GM23338 (cell line): ENCODE measurements at regions not wholly inside any gene's neighbourhood (a gene's known extent, or its start where the extent isn't known, plus 50 kb on each side); places are given as distances from the start of the nearest gene placed in this dataset.

ENCODE experiments used
- ATAC-seq: fragments of 200-7000 bp; cut with Tn5 transposase; 3 replicates; pipeline ENCODE4 v1.9.1; 2020
- DNase-seq: peaks from one replicate; pipeline ENCODE4 v3.0.0-alpha.2; 2015; ENCODE audit warnings: low spot score
- H2AFZ ChIP-seq: fragments of 200-600 bp; sonication (generic); 2 replicates; pipeline ENCODE4 v1.8.0; 2016; ENCODE audit warnings: antibody characterized with exemption, mild to moderate bottlenecking, moderate library complexity
- H3F3A ChIP-seq: fragments of 200-600 bp; sonication (generic); replicated peaks from 2 replicates; pipeline ENCODE4 v1.8.0; 2017; ENCODE audit warnings: antibody characterized with exemption, mixed run types, low read depth
- H3K27ac ChIP-seq: fragments of 200-600 bp; sonication (generic); 2 replicates; pipeline ENCODE4 v1.6.1; 2016; ENCODE audit warnings: low read depth
- H3K27me3 ChIP-seq: fragments of 200-600 bp; sonication (generic); 2 replicates; pipeline ENCODE4 v1.8.0; 2016; ENCODE audit warnings: mild to moderate bottlenecking, mixed run types, moderate library complexity; ENCODE audit not compliant: insufficient read depth
- H3K36me3 ChIP-seq: fragments of 200-600 bp; sonication (generic); 2 replicates; pipeline ENCODE4 v1.8.0; 2016; ENCODE audit warnings: mild to moderate bottlenecking; ENCODE audit not compliant: insufficient read depth
- H3K4me1 ChIP-seq: fragments of 200-600 bp; sonication (generic); 2 replicates; pipeline ENCODE4 v1.8.0; 2016; ENCODE audit warnings: mild to moderate bottlenecking, moderate library complexity; ENCODE audit not compliant: insufficient read depth
- H3K4me2 ChIP-seq: fragments of 200-600 bp; sonication (generic); 2 replicates; pipeline ENCODE4 v1.7.1; 2017; ENCODE audit warnings: mixed run types
- H3K4me3 ChIP-seq: fragments of 200-600 bp; sonication (generic); 2 replicates; pipeline ENCODE4 v1.6.1; 2016; ENCODE audit warnings: mixed run types
- H3K79me2 ChIP-seq: fragments of 200-600 bp; sonication (generic); replicated peaks from 2 replicates; pipeline ENCODE4 v1.8.0; 2017; ENCODE audit warnings: mild to moderate bottlenecking; ENCODE audit not compliant: insufficient read depth
- H3K9me2 ChIP-seq: fragments of 200-600 bp; sonication (generic); 2 replicates; pipeline ENCODE4 v1.8.0; 2017; ENCODE audit not compliant: insufficient read depth
- H4K20me1 ChIP-seq: fragments of 200-600 bp; sonication (generic); replicated peaks from 2 replicates; pipeline ENCODE4 v1.8.0; 2017; ENCODE audit warnings: mild to moderate bottlenecking; ENCODE audit not compliant: insufficient read depth
- H3K27ac Mint-ChIP-seq: 2 replicates; pipeline ENCODE4 v1.8.0; 2020; ENCODE audit warnings: inconsistent platforms, mild to moderate bottlenecking, moderate library complexity, mixed read lengths
- H3K27me3 Mint-ChIP-seq: 3 replicates; pipeline ENCODE4 v1.8.0; 2022; ENCODE audit warnings: low read depth, mild to moderate bottlenecking, moderate library complexity, mixed read lengths, inconsistent platforms; ENCODE audit not compliant: insufficient read depth, poor library complexity
- H3K36me3 Mint-ChIP-seq: 3 replicates; pipeline ENCODE4 v1.8.0; 2021; ENCODE audit warnings: low read depth, mild to moderate bottlenecking, inconsistent platforms, moderate library complexity, mixed read lengths
- H3K4me1 Mint-ChIP-seq: 3 replicates; pipeline ENCODE4 v1.8.0; 2020; ENCODE audit warnings: mild to moderate bottlenecking, inconsistent platforms, mixed read lengths
- H3K4me3 Mint-ChIP-seq: 3 replicates; pipeline ENCODE4 v1.8.0; 2021; ENCODE audit warnings: moderate library complexity, mild to moderate bottlenecking, inconsistent platforms, mixed read lengths
- H3K9me3 Mint-ChIP-seq: 3 replicates; pipeline ENCODE4 v1.8.0; 2020; ENCODE audit warnings: moderate library complexity, mild to moderate bottlenecking, inconsistent platforms, mixed read lengths
- CREB1 ChIP-seq: fragments of 250-450 bp; sonication (Bioruptor Pico); IDR thresholded peaks from 2 replicates; pipeline ENCODE4 v1.5.0; 2020; ENCODE audit warnings: low read depth, mild to moderate bottlenecking, moderate library complexity
- EZH2 ChIP-seq: fragments of 200-600 bp; sonication (generic); IDR thresholded peaks from one replicate; pipeline ENCODE4 v1.8.0; 2017; ENCODE audit warnings: antibody characterized with exemption, mild to moderate bottlenecking, low read depth; ENCODE audit not compliant: unreplicated experiment
- EZH2phosphoT487 ChIP-seq: fragments of 200-600 bp; sonication (generic); IDR thresholded peaks from one replicate; pipeline ENCODE4 v1.8.1; 2018; ENCODE audit warnings: antibody characterized with exemption; ENCODE audit not compliant: unreplicated experiment
- JUNB ChIP-seq: IDR thresholded peaks from one replicate; pipeline ENCODE4 v1.6.1; 2016; ENCODE audit warnings: antibody characterized with exemption; ENCODE audit not compliant: unreplicated experiment
- NANOG ChIP-seq: IDR thresholded peaks from 2 replicates; pipeline ENCODE4 v1.6.1; 2016; ENCODE audit warnings: antibody characterized with exemption, borderline replicate concordance
- POLR2AphosphoS5 ChIP-seq: IDR thresholded peaks from 2 replicates; pipeline ENCODE4 v1.6.1; 2016; ENCODE audit warnings: antibody characterized with exemption, low read depth
- STAT1 ChIP-seq: IDR thresholded peaks from one replicate; pipeline ENCODE4 v1.6.1; 2016; ENCODE audit warnings: antibody characterized with exemption; ENCODE audit not compliant: unreplicated experiment
- ZNF114 ChIP-seq: fragments of 250-450 bp; sonication (Bioruptor Pico); IDR thresholded peaks from 2 replicates; pipeline ENCODE4 v1.5.0; 2020; ENCODE audit warnings: mild to moderate bottlenecking, moderate library complexity
- ZNF331 ChIP-seq: fragments of 250-450 bp; sonication (Bioruptor Pico); IDR thresholded peaks from 2 replicates; pipeline ENCODE4 v1.5.0; 2020; ENCODE audit warnings: low read depth, mild to moderate bottlenecking, moderate library complexity
- TF ChIP-seq, protein P1 (sequence below): IDR thresholded peaks from one replicate; pipeline ENCODE4 v1.6.1; 2018; ENCODE audit warnings: antibody characterized with exemption; ENCODE audit not compliant: unreplicated experiment
- TF ChIP-seq, protein P2 (sequence below): fragments of 250-450 bp; sonication (Bioruptor Pico); IDR thresholded peaks from 2 replicates; pipeline ENCODE4 v1.5.0; 2020; ENCODE audit warnings: mild to moderate bottlenecking, moderate library complexity
- TF ChIP-seq, protein P3 (sequence below): IDR thresholded peaks from 2 replicates; pipeline ENCODE4 v1.6.1; 2016; ENCODE audit warnings: antibody characterized with exemption
- TF ChIP-seq, protein P4 (sequence below), 2 experiments: fragments of 200-600 bp in 1 of 2; sonication (generic) in 1 of 2; conservative IDR thresholded peaks; 2 replicates each; pipeline versions ENCODE4 v1.5.1 to v1.6.1; 2016 to 2017; ENCODE audit warnings: antibody characterized with exemption in 2 of 2, low read depth in 2 of 2, mild to moderate bottlenecking in 2 of 2, moderate library complexity in 1 of 2

DNA sequence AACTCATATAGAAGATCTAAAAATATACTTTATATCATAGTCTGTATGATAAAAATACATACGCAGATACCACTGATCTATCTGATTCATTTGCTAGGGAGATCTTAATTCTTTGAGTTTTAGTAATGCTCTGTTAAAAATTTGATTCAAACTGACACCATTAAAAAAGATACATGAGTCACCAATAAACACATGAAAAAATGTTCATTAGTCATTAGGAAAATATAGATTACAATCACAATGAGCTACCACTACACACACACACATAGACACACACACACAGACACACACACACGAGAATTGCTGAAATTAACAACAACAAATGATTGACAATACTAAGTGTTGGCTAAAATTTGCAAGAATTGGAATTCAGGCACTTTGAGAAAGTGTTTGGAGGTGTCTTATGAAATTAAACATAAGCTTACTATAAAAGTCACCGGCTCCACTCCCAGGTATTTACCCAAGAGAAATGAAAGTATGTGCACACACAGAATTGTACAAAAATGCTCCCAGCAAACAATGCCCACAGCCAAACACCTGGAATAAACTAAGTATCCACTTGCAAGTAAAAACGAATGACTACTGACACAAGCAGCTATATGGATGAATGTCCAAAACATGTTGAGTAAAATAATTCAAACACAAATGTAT, 117.7 kb upstream of the GGTLC1 start:
- Histone ChIP-seq H3K36me3 (no peaks in the 10 kb centered on the region), H3K4me1 (no peaks in the 10 kb centered on the region), H2AFZ (no peak overlapping the region), H3K4me3 (no peak overlapping the region), H3K79me2 (no peaks in the 10 kb centered on the region), H3K27ac (no peak overlapping the region), H4K20me1 (no peaks in the 10 kb centered on the region), H3K9me2 (no peaks in the 10 kb centered on the region), H3K4me2 (no peak overlapping the region), H3F3A (no peaks in the 10 kb centered on the region), H3K27me3 (no peaks in the 10 kb centered on the region)
- Mint-ChIP-seq H3K36me3 (no peaks in the 10 kb centered on the region), H3K27me3 (peaks cover 10% of the 10 kb centered on the region), H3K4me3 (no peak overlapping the region), H3K27ac (no peak overlapping the region), H3K9me3 (no peaks in the 10 kb centered on the region), H3K4me1 (no peaks in the 10 kb centered on the region)
- TF ChIP-seq, protein P1, sequence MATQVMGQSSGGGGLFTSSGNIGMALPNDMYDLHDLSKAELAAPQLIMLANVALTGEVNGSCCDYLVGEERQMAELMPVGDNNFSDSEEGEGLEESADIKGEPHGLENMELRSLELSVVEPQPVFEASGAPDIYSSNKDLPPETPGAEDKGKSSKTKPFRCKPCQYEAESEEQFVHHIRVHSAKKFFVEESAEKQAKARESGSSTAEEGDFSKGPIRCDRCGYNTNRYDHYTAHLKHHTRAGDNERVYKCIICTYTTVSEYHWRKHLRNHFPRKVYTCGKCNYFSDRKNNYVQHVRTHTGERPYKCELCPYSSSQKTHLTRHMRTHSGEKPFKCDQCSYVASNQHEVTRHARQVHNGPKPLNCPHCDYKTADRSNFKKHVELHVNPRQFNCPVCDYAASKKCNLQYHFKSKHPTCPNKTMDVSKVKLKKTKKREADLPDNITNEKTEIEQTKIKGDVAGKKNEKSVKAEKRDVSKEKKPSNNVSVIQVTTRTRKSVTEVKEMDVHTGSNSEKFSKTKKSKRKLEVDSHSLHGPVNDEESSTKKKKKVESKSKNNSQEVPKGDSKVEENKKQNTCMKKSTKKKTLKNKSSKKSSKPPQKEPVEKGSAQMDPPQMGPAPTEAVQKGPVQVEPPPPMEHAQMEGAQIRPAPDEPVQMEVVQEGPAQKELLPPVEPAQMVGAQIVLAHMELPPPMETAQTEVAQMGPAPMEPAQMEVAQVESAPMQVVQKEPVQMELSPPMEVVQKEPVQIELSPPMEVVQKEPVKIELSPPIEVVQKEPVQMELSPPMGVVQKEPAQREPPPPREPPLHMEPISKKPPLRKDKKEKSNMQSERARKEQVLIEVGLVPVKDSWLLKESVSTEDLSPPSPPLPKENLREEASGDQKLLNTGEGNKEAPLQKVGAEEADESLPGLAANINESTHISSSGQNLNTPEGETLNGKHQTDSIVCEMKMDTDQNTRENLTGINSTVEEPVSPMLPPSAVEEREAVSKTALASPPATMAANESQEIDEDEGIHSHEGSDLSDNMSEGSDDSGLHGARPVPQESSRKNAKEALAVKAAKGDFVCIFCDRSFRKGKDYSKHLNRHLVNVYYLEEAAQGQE = no peak
- TF ChIP-seq ZNF114 (CRISPR knock-in tag) (no peak), JUNB (no peak), NANOG (no peak), CREB1 (CRISPR knock-in tag) (no peak), EZH2phosphoT487 (no peak), ZNF331 (CRISPR knock-in tag) (no peak), STAT1 (no peak), POLR2AphosphoS5 (no peak), EZH2 (no peak)
- TF ChIP-seq, protein P2, sequence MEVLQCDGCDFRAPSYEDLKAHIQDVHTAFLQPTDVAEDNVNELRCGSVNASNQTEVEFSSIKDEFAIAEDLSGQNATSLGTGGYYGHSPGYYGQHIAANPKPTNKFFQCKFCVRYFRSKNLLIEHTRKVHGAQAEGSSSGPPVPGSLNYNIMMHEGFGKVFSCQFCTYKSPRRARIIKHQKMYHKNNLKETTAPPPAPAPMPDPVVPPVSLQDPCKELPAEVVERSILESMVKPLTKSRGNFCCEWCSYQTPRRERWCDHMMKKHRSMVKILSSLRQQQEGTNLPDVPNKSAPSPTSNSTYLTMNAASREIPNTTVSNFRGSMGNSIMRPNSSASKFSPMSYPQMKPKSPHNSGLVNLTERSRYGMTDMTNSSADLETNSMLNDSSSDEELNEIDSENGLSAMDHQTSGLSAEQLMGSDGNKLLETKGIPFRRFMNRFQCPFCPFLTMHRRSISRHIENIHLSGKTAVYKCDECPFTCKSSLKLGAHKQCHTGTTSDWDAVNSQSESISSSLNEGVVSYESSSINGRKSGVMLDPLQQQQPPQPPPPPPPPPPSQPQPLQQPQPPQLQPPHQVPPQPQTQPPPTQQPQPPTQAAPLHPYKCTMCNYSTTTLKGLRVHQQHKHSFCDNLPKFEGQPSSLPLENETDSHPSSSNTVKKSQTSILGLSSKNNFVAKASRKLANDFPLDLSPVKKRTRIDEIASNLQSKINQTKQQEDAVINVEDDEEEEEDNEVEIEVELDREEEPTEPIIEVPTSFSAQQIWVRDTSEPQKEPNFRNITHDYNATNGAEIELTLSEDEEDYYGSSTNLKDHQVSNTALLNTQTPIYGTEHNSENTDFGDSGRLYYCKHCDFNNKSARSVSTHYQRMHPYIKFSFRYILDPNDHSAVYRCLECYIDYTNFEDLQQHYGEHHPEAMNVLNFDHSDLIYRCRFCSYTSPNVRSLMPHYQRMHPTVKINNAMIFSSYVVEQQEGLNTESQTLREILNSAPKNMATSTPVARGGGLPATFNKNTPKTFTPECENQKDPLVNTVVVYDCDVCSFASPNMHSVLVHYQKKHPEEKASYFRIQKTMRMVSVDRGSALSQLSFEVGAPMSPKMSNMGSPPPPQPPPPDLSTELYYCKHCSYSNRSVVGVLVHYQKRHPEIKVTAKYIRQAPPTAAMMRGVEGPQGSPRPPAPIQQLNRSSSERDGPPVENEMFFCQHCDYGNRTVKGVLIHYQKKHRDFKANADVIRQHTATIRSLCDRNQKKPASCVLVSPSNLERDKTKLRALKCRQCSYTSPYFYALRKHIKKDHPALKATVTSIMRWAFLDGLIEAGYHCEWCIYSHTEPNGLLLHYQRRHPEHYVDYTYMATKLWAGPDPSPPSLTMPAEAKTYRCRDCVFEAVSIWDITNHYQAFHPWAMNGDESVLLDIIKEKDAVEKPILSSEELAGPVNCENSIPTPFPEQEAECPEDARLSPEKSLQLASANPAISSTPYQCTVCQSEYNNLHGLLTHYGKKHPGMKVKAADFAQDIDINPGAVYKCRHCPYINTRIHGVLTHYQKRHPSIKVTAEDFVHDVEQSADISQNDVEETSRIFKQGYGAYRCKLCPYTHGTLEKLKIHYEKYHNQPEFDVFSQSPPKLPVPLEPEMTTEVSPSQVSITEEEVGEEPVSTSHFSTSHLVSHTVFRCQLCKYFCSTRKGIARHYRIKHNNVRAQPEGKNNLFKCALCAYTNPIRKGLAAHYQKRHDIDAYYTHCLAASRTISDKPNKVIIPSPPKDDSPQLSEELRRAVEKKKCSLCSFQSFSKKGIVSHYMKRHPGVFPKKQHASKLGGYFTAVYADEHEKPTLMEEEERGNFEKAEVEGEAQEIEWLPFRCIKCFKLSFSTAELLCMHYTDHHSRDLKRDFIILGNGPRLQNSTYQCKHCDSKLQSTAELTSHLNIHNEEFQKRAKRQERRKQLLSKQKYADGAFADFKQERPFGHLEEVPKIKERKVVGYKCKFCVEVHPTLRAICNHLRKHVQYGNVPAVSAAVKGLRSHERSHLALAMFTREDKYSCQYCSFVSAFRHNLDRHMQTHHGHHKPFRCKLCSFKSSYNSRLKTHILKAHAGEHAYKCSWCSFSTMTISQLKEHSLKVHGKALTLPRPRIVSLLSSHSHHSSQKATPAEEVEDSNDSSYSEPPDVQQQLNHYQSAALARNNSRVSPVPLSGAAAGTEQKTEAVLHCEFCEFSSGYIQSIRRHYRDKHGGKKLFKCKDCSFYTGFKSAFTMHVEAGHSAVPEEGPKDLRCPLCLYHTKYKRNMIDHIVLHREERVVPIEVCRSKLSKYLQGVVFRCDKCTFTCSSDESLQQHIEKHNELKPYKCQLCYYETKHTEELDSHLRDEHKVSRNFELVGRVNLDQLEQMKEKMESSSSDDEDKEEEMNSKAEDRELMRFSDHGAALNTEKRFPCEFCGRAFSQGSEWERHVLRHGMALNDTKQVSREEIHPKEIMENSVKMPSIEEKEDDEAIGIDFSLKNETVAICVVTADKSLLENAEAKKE (CRISPR knock-in tag) = no peak
- TF ChIP-seq, protein P3, sequence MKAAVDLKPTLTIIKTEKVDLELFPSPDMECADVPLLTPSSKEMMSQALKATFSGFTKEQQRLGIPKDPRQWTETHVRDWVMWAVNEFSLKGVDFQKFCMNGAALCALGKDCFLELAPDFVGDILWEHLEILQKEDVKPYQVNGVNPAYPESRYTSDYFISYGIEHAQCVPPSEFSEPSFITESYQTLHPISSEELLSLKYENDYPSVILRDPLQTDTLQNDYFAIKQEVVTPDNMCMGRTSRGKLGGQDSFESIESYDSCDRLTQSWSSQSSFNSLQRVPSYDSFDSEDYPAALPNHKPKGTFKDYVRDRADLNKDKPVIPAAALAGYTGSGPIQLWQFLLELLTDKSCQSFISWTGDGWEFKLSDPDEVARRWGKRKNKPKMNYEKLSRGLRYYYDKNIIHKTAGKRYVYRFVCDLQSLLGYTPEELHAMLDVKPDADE = no peak
- TF ChIP-seq, protein P4, sequence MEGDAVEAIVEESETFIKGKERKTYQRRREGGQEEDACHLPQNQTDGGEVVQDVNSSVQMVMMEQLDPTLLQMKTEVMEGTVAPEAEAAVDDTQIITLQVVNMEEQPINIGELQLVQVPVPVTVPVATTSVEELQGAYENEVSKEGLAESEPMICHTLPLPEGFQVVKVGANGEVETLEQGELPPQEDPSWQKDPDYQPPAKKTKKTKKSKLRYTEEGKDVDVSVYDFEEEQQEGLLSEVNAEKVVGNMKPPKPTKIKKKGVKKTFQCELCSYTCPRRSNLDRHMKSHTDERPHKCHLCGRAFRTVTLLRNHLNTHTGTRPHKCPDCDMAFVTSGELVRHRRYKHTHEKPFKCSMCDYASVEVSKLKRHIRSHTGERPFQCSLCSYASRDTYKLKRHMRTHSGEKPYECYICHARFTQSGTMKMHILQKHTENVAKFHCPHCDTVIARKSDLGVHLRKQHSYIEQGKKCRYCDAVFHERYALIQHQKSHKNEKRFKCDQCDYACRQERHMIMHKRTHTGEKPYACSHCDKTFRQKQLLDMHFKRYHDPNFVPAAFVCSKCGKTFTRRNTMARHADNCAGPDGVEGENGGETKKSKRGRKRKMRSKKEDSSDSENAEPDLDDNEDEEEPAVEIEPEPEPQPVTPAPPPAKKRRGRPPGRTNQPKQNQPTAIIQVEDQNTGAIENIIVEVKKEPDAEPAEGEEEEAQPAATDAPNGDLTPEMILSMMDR (conservative IDR thresholded peaks at IDR 0.05; ENCODE audit: low read depth in 2 of 2) = no peak
- no peak for DNase-seq
- ATAC-seq = no peak
